Breast epithelium (tissue), 3 donors: ENCODE measurements at regions not wholly inside any gene's neighbourhood (a gene's known extent, or its start where the extent isn't known, plus 50 kb on each side); places are given as distances from the start of the nearest gene placed in this dataset.

Experiments used
- CTCF ChIP-seq, 3 donors: fragments of 450-650 bp; IDR thresholded peaks; one replicate each; pipeline ENCODE4 v1.5.1; 2016 to 2017; ENCODE audit warnings: antibody characterized with exemption in 3 of 3, mild to moderate bottlenecking in 3 of 3, moderate library complexity in 3 of 3
- POLR2A ChIP-seq: fragments of 450-650 bp; IDR thresholded peaks from one replicate; pipeline ENCODE4 v1.6.1; 2016; ENCODE audit warnings: antibody characterized with exemption, mild to moderate bottlenecking, moderate library complexity
- POLR2AphosphoS5 ChIP-seq, 3 donors: sonication (generic); formaldehyde crosslinking; IDR thresholded peaks; one replicate each; pipeline ENCODE4 v1.6.1; 2017; ENCODE audit warnings: antibody characterized with exemption in 3 of 3

GRCh38 chr16:85228970-85229430 lies 116.7 kb upstream of the CIBAR2 start:
- no peak for TF ChIP-seq CTCF (IDR thresholded peaks at IDR 0.05)
- TF ChIP-seq POLR2AphosphoS5 (IDR thresholded peaks at IDR 0.05): no peak
- TF ChIP-seq POLR2A: no peak
